Liver (tissue), 3 donors: ENCODE measurements at regions not wholly inside any gene's neighbourhood (a gene's known extent, or its start where the extent isn't known, plus 50 kb on each side); places are given as distances from the start of the nearest gene placed in this dataset.

Experiments used
- EGR1 ChIP-seq, 2 donors: IDR thresholded peaks; 2 replicates each; pipeline ENCODE4 v1.6.1; 2016 to 2018; ENCODE audit warnings: antibody characterized with exemption in 2 of 2, low read depth in 2 of 2
- GABPA ChIP-seq, 2 donors: IDR thresholded peaks in 1 of 2; conservative IDR thresholded peaks in 1 of 2; 2 replicates each; pipeline ENCODE4 v1.6.1; 2016; ENCODE audit warnings: antibody characterized with exemption in 2 of 2, mild to moderate bottlenecking in 1 of 2, moderate library complexity in 1 of 2
- YY1 ChIP-seq: IDR thresholded peaks from 2 replicates; pipeline ENCODE4 v1.6.1; 2016; ENCODE audit warnings: antibody characterized with exemption, mild to moderate bottlenecking
- TF ChIP-seq, protein P1 (sequence below): fragments of 150-350 bp; IDR thresholded peaks from 2 replicates; pipeline ENCODE4 v1.5.1; 2017; ENCODE audit warnings: improper control_type of control experiment, low read depth, low read length; ENCODE audit not compliant: missing input control
- TF ChIP-seq, protein P2 (sequence below): IDR thresholded peaks from 2 replicates; pipeline ENCODE4 v1.6.1; 2016; ENCODE audit warnings: antibody characterized with exemption, mild to moderate bottlenecking
- TF ChIP-seq, protein P3 (sequence below): IDR thresholded peaks from 2 replicates; pipeline ENCODE4 v1.6.1; 2016; ENCODE audit warnings: antibody characterized with exemption
- TF ChIP-seq, protein P4 (sequence below): IDR thresholded peaks from 2 replicates; pipeline ENCODE4 v1.6.1; 2016; ENCODE audit warnings: antibody characterized with exemption
- donor health status: healthy.
- donor health status: healthy.

DNA sequence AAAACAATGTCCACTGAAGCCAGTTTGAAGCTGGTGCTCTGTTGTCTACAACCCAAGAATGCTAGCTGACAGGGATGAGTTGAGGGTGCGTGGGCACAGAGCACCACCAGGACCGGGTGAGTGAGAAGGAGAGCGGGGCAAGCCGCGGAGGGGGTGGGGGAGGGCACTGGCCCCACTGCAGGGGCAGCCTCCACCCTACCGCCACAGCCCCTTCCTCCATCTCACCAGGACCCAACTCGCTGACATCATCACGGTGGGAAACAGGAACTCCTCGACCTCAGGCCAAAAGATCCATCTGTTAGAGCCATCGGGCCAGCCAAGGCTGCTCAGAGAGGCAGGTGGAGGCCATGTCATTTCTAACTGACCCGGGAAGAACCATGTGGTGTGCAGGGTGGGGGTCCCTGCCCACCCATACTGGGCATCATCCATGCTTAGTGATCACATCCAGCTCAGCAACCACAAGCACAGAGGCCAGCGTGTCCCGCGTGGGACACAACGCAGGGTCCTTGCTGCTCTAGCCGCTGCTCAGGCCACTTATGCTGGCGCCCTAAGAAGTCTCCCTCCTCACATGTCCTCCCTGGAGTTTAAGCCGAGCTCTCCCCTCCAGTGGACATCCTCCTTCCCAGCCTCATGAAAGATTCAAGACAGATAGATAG lies 57.6 kb upstream of the GATA2 start:
- TF ChIP-seq, protein P1, sequence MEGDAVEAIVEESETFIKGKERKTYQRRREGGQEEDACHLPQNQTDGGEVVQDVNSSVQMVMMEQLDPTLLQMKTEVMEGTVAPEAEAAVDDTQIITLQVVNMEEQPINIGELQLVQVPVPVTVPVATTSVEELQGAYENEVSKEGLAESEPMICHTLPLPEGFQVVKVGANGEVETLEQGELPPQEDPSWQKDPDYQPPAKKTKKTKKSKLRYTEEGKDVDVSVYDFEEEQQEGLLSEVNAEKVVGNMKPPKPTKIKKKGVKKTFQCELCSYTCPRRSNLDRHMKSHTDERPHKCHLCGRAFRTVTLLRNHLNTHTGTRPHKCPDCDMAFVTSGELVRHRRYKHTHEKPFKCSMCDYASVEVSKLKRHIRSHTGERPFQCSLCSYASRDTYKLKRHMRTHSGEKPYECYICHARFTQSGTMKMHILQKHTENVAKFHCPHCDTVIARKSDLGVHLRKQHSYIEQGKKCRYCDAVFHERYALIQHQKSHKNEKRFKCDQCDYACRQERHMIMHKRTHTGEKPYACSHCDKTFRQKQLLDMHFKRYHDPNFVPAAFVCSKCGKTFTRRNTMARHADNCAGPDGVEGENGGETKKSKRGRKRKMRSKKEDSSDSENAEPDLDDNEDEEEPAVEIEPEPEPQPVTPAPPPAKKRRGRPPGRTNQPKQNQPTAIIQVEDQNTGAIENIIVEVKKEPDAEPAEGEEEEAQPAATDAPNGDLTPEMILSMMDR, result no peak
- TF ChIP-seq GABPA (IDR thresholded peaks at IDR 0.05 in 1 of 2, conservative IDR thresholded peaks at IDR 0.05 in 1 of 2) (no peak), EGR1 (IDR thresholded peaks at IDR 0.05; ENCODE audit: low read depth in 2 of 2) (no peak), YY1 (no peak)
- TF ChIP-seq, protein P2, sequence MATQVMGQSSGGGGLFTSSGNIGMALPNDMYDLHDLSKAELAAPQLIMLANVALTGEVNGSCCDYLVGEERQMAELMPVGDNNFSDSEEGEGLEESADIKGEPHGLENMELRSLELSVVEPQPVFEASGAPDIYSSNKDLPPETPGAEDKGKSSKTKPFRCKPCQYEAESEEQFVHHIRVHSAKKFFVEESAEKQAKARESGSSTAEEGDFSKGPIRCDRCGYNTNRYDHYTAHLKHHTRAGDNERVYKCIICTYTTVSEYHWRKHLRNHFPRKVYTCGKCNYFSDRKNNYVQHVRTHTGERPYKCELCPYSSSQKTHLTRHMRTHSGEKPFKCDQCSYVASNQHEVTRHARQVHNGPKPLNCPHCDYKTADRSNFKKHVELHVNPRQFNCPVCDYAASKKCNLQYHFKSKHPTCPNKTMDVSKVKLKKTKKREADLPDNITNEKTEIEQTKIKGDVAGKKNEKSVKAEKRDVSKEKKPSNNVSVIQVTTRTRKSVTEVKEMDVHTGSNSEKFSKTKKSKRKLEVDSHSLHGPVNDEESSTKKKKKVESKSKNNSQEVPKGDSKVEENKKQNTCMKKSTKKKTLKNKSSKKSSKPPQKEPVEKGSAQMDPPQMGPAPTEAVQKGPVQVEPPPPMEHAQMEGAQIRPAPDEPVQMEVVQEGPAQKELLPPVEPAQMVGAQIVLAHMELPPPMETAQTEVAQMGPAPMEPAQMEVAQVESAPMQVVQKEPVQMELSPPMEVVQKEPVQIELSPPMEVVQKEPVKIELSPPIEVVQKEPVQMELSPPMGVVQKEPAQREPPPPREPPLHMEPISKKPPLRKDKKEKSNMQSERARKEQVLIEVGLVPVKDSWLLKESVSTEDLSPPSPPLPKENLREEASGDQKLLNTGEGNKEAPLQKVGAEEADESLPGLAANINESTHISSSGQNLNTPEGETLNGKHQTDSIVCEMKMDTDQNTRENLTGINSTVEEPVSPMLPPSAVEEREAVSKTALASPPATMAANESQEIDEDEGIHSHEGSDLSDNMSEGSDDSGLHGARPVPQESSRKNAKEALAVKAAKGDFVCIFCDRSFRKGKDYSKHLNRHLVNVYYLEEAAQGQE, result no peak
- TF ChIP-seq, protein P3, sequence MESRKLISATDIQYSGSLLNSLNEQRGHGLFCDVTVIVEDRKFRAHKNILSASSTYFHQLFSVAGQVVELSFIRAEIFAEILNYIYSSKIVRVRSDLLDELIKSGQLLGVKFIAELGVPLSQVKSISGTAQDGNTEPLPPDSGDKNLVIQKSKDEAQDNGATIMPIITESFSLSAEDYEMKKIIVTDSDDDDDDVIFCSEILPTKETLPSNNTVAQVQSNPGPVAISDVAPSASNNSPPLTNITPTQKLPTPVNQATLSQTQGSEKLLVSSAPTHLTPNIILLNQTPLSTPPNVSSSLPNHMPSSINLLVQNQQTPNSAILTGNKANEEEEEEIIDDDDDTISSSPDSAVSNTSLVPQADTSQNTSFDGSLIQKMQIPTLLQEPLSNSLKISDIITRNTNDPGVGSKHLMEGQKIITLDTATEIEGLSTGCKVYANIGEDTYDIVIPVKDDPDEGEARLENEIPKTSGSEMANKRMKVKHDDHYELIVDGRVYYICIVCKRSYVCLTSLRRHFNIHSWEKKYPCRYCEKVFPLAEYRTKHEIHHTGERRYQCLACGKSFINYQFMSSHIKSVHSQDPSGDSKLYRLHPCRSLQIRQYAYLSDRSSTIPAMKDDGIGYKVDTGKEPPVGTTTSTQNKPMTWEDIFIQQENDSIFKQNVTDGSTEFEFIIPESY, result no peak
- TF ChIP-seq, protein P4, sequence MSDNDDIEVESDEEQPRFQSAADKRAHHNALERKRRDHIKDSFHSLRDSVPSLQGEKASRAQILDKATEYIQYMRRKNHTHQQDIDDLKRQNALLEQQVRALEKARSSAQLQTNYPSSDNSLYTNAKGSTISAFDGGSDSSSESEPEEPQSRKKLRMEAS, result no peak
